GM06990 (cell line): ENCODE measurements at regions not wholly inside any gene's neighbourhood (a gene's known extent, or its start where the extent isn't known, plus 50 kb on each side); places are given as distances from the start of the nearest gene placed in this dataset.

Source experiments
- DNase-seq: peaks from one replicate; pipeline ENCODE4 v3.0.0-alpha.2; 2011; ENCODE audit not compliant: insufficient read length; ENCODE audit errors: extremely low read depth
- H3K27me3 ChIP-seq: replicated peaks from 2 replicates; pipeline ENCODE4 v1.6.0; 2011; ENCODE audit warnings: low read length; ENCODE audit not compliant: control insufficient read depth, insufficient read depth
- H3K36me3 ChIP-seq: 2 replicates; pipeline ENCODE4 v1.5.1; 2011; ENCODE audit warnings: low read length; ENCODE audit not compliant: control insufficient read depth, insufficient read depth
- H3K4me3 ChIP-seq: replicated peaks from 2 replicates; pipeline ENCODE4 v1.5.1; 2011; ENCODE audit warnings: low read depth, mild to moderate bottlenecking, control low read depth, low read length
- TF ChIP-seq, protein P1 (sequence below): IDR thresholded peaks from 2 replicates; pipeline ENCODE4 v1.5.1; 2011; ENCODE audit warnings: low read length, control low read depth, mild to moderate bottlenecking, inconsistent platforms; ENCODE audit not compliant: insufficient read depth, poor library complexity, severe bottlenecking

GRCh38 chrX:39813631-39814277 is 284.0 kb downstream of the BCOR start:
- Histone ChIP-seq H3K36me3 (no peaks in the 10 kb centered on the region), H3K4me3 (no peak overlapping the region), H3K27me3 (no peaks in the 10 kb centered on the region; the same call in none of the 2 replicates)
- no peak for DNase-seq
- TF ChIP-seq, protein P1, sequence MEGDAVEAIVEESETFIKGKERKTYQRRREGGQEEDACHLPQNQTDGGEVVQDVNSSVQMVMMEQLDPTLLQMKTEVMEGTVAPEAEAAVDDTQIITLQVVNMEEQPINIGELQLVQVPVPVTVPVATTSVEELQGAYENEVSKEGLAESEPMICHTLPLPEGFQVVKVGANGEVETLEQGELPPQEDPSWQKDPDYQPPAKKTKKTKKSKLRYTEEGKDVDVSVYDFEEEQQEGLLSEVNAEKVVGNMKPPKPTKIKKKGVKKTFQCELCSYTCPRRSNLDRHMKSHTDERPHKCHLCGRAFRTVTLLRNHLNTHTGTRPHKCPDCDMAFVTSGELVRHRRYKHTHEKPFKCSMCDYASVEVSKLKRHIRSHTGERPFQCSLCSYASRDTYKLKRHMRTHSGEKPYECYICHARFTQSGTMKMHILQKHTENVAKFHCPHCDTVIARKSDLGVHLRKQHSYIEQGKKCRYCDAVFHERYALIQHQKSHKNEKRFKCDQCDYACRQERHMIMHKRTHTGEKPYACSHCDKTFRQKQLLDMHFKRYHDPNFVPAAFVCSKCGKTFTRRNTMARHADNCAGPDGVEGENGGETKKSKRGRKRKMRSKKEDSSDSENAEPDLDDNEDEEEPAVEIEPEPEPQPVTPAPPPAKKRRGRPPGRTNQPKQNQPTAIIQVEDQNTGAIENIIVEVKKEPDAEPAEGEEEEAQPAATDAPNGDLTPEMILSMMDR, result no peak

GRCh38 chrX:39814391-39814790 is 283.4 kb downstream of the BCOR start:
- H3K27me3 ChIP-seq, result no peaks in the 10 kb centered on the region; the same call in none of the 2 replicates
- TF ChIP-seq, protein P1, result peak; percentile 53
- H3K36me3 ChIP-seq, result no peaks in the 10 kb centered on the region
- H3K4me3 ChIP-seq, result no peak overlapping the region
- no peak for DNase-seq

DNA sequence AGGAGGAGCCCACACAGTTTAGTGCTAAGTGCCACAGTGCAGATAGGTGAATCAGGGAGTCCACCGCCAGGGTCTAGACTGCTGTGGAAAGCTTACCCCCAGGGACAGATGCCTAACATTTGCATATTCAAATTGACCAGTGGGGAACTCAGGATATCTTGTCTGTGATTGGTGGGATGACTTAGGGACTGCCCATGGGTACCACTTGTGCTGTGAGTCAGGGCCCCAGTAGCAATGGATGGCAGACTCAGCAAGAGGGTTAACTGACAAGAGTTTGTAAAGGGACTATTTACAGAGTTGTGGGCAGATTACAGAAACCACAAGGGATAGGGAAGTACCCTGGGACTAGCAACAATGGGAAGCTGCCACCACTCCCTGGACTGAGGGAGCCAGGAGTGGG is 282.1 kb downstream of the BCOR start:
- TF ChIP-seq, protein P1, result no peak
- DNase-seq, result no peak
- H3K36me3 ChIP-seq, result no peaks in the 10 kb centered on the region

DNA sequence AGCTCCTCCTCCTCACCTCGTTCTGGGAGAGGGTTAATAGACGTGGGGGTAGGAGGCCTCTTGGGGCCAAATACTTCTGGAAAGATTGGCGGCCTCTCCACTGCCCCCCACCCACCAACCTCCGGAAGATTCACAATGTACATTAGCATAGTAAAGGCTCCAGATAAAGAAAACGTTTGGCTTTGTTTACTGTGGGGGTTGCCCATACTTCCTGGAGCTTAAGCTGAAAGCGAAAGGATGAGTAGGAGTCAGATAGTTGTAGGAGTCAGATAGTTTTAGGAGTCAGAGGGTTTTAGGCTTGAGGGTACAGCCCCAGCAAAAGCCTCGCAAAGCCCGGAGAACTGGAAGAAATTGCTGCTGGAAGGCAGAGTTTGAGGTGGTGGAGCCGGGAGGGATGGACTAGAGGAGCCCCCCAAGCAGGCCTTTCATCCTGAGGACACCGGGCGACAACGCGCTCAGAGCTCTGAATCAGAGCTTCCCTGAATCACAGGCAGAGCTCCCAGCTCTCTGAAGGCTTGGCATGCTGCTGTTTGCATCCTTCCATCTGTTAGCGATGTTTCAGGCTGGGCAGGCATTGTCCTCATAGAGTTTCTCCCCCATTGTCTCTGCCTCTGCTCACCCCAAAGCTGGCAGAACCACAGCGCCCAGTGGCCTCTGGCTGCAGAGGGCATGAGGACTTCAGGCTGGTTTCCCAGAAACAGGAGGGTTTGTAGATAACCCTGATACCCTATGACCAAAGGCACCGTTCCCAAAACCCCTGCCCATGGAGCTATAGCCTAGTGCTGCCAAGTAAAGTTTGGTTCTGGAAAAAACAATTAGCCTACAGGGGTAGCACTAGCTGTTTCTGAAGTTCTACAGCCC is 280.7 kb downstream of the BCOR start:
- TF ChIP-seq, protein P1, result no peak
- no peak overlapping the region for H3K4me3 ChIP-seq
- no peaks in the 10 kb centered on the region for H3K36me3 ChIP-seq
- no peak for DNase-seq
- H3K27me3 ChIP-seq, result no peaks in the 10 kb centered on the region; the same call in 1 of the 2 replicates

More for the DNA sequence above, 282.1 kb downstream of the BCOR start:
- no peak overlapping the region for H3K4me3 ChIP-seq
- H3K27me3 ChIP-seq, result no peaks in the 10 kb centered on the region; the same call in 1 of the 2 replicates

DNA sequence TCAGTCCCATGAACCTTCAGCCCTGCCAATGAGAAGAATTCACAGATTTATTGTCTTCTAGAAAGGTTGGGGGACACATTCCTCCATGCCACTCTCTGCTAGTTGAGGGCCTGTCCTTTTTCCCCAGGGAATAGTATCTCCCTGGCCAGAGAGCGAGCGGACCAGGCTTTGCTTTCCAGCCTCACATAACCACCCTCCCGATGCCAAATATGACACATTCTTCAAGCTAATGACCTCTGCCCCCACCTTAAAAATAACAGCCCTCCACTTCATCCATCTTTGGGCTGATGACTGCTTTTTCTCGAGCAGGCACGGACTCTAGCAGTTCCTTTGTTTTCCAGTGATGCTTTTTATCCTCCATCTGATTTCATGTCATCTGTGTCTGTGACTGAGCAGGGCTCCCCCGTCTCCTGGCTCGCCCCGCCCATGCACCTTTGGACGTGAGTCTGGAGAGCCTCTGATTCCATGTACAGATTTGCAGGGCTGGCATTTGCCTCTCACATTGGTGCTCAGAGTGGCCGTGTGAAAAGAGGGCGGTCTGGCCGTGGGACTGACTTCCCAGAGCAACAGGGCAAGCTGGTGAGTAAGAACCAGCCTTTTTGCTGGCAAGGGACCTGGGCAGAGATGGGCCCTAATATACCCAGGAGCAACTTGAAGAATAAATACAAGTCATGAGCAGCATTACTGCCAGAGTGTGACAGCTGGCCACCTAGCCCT is 279.8 kb downstream of the BCOR start:
- TF ChIP-seq, protein P1, result no peak
- Histone ChIP-seq H3K36me3 (no peaks in the 10 kb centered on the region), H3K4me3 (no peak overlapping the region), H3K27me3 (no peaks in the 10 kb centered on the region; the same call in 1 of the 2 replicates)
- no peak for DNase-seq
